Smooth muscle cell (in vitro differentiated cells): ENCODE measurements at regions not wholly inside any gene's neighbourhood (a gene's known extent, or its start where the extent isn't known, plus 50 kb on each side); places are given as distances from the start of the nearest gene placed in this dataset.

Experiments
- DNase-seq: peaks from one replicate; lab custom pipeline; 2025; ENCODE audit not compliant: unreplicated experiment; lab: John Stamatoyannopoulos, UW
- H2AFZ ChIP-seq: fragments of 200-600 bp; sonication (generic); 2 replicates; pipeline ENCODE4 v1.6.0; 2016; ENCODE audit warnings: antibody characterized with exemption, low read depth, mild to moderate bottlenecking
- H3F3A ChIP-seq: fragments of 200-600 bp; sonication (generic); 2 replicates; pipeline ENCODE4 v1.6.0; 2017; ENCODE audit warnings: antibody characterized with exemption, low read depth
- H3K27ac ChIP-seq: fragments of 200-600 bp; sonication (generic); 2 replicates; pipeline ENCODE4 v1.5.1; 2016; ENCODE audit warnings: low read depth, mild to moderate bottlenecking
- H3K27me3 ChIP-seq: fragments of 200-600 bp; sonication (generic); 2 replicates; pipeline ENCODE4 v1.6.1; 2016; ENCODE audit warnings: low read depth, mild to moderate bottlenecking
- H3K36me3 ChIP-seq: fragments of 200-600 bp; sonication (generic); 2 replicates; pipeline ENCODE4 v1.5.1; 2016; ENCODE audit warnings: low read depth
- H3K4me1 ChIP-seq: fragments of 200-600 bp; sonication (generic); 2 replicates; pipeline ENCODE4 v1.5.1; 2016; ENCODE audit warnings: low read depth
- H3K4me2 ChIP-seq: fragments of 200-600 bp; sonication (generic); 2 replicates; pipeline ENCODE4 v1.6.0; 2016; ENCODE audit warnings: mild to moderate bottlenecking
- H3K4me3 ChIP-seq: fragments of 200-600 bp; sonication (generic); 2 replicates; pipeline ENCODE4 v1.5.1; 2016; ENCODE audit warnings: mild to moderate bottlenecking
- H3K79me2 ChIP-seq: fragments of 200-600 bp; sonication (generic); 2 replicates; pipeline ENCODE4 v1.6.0; 2016; ENCODE audit warnings: low read depth, mild to moderate bottlenecking
- H3K9ac ChIP-seq: fragments of 200-600 bp; sonication (generic); 2 replicates; pipeline ENCODE4 v1.6.0; 2016; ENCODE audit warnings: low read depth
- H3K9me3 ChIP-seq: fragments of 200-600 bp; sonication (generic); replicated peaks from 2 replicates; pipeline ENCODE4 v1.5.1; 2016; ENCODE audit warnings: low read depth
- H4K20me1 ChIP-seq: fragments of 200-600 bp; sonication (generic); 2 replicates; pipeline ENCODE4 v1.6.0; 2016; ENCODE audit warnings: low read depth
- CTCF ChIP-seq: fragments of 200-600 bp; sonication (generic); IDR thresholded peaks from 2 replicates; pipeline ENCODE4 v1.5.1; 2017; ENCODE audit warnings: borderline replicate concordance, mild to moderate bottlenecking, antibody characterized with exemption; ENCODE audit not compliant: insufficient read depth, poor library complexity, severe bottlenecking
- WGBS: methylation state at CpG from one replicate; pipeline ENCODE4 v1.1.7; 2016; ENCODE audit warnings: low lambda C conversion rate; 5-methylcytosine and 5-hydroxymethylcytosine counted together

GRCh38 chr7:125661677-125662076, 732.1 kb upstream of the POT1 start:
- Histone ChIP-seq H3K4me3 (no peak overlapping the region), H3F3A (no peaks in the 10 kb centered on the region), H3K4me1 (peaks cover 3% of the 10 kb centered on the region), H3K36me3 (no peaks in the 10 kb centered on the region), H3K79me2 (no peaks in the 10 kb centered on the region), H3K4me2 (no peak overlapping the region), H3K9ac (no peak overlapping the region), H3K27ac (no peak overlapping the region), H3K9me3 (no peaks in the 10 kb centered on the region), H2AFZ (no peak overlapping the region), H4K20me1 (no peaks in the 10 kb centered on the region), H3K27me3 (no peaks in the 10 kb centered on the region)
- no peak for DNase-seq
- TF ChIP-seq CTCF = no peak
- WGBS = 71% methylated on average over 3 of the region's 3 CpGs

GRCh38 chr7:125661006-125661405, 731.4 kb upstream of the POT1 start:
- Histone ChIP-seq H2AFZ (peak overlapping the region; percentile 84), H3K27ac (no peak overlapping the region), H3K79me2 (no peaks in the 10 kb centered on the region), H3K36me3 (no peaks in the 10 kb centered on the region), H3K4me1 (peaks cover 3% of the 10 kb centered on the region), H3K27me3 (no peaks in the 10 kb centered on the region), H3K9me3 (no peaks in the 10 kb centered on the region), H3K4me3 (no peak overlapping the region), H4K20me1 (no peaks in the 10 kb centered on the region), H3K4me2 (no peak overlapping the region), H3F3A (no peaks in the 10 kb centered on the region), H3K9ac (no peak overlapping the region)
- no peak for DNase-seq
- WGBS = 39% methylated on average over 3 of the region's 3 CpGs
- TF ChIP-seq CTCF = no peak

- no peak overlapping the region for H3K4me2 ChIP-seq
- no peak overlapping the region for H3K4me3 ChIP-seq
- no peak for TF ChIP-seq CTCF
- no peak for DNase-seq
- H2AFZ ChIP-seq = no peak overlapping the region
- no peaks in the 10 kb centered on the region for H3K4me1 ChIP-seq
- no peaks in the 10 kb centered on the region for H3K27me3 ChIP-seq
- H3K9ac ChIP-seq = no peak overlapping the region
- H3K79me2 ChIP-seq = no peaks in the 10 kb centered on the region
- no peaks in the 10 kb centered on the region for H3K9me3 ChIP-seq
- WGBS = 100% methylated on average over 1 of the region's 1 CpG
- H3K27ac ChIP-seq = no peak overlapping the region
- no peaks in the 10 kb centered on the region for H3F3A ChIP-seq
- H3K36me3 ChIP-seq = no peaks in the 10 kb centered on the region
- H4K20me1 ChIP-seq = no peaks in the 10 kb centered on the region
Observed at GRCh38 chr7:125654076-125654475, 724.5 kb upstream of the POT1 start.

GRCh38 chr7:125651823-125652528, 722.4 kb upstream of the POT1 start:
- Histone ChIP-seq H3K4me3 (no peak overlapping the region), H3K79me2 (no peaks in the 10 kb centered on the region), H4K20me1 (no peaks in the 10 kb centered on the region), H3K36me3 (no peaks in the 10 kb centered on the region), H3K4me1 (no peaks in the 10 kb centered on the region), H3F3A (no peaks in the 10 kb centered on the region), H2AFZ (peak overlapping the region; percentile 39), H3K27ac (no peak overlapping the region), H3K4me2 (no peak overlapping the region), H3K27me3 (no peaks in the 10 kb centered on the region), H3K9me3 (no peaks in the 10 kb centered on the region), H3K9ac (no peak overlapping the region)
- no peak for DNase-seq
- 70% methylated on average over 8 of the region's 8 CpGs for WGBS
- TF ChIP-seq CTCF = no peak
